Vagina (tissue), 2 donors: ENCODE measurements at regions not wholly inside any gene's neighbourhood (a gene's known extent, or its start where the extent isn't known, plus 50 kb on each side); places are given as distances from the start of the nearest gene placed in this dataset.

Source experiments
- POLR2A ChIP-seq, 2 donors: fragments of 450-650 bp; IDR thresholded peaks; one replicate each; pipeline ENCODE4 v1.6.1; 2017; ENCODE audit warnings: antibody characterized with exemption in 2 of 2, mild to moderate bottlenecking in 2 of 2, moderate library complexity in 2 of 2
- TF ChIP-seq, protein P1 (sequence below), 3 experiments: fragments of 450-650 bp in 2 of 3; fragments of 200-600 bp in 1 of 3; sonication (generic) in 1 of 3; IDR thresholded peaks; one replicate each; pipeline ENCODE4 v1.5.1; 2017 to 2019; ENCODE audit warnings: antibody characterized with exemption in 3 of 3, mild to moderate bottlenecking in 2 of 3, moderate library complexity in 2 of 3

DNA sequence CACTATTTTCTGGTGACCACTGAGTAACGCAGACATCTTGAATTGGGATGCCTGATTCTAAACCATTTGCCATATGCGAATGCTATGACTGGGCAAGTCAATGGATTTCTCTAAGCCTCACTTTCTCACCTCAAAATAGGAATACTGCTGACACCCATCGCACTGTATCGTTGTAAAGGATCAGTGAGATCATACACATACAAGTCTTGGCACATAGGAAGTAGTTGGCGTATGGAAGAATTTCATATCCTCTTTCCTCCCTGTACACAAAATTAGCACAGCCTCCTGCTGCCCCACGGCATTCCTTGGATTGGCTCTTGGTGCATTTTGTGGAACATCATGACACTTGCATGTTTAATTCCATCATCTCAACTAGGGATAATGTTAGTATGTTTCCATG is 366.9 kb downstream of the CMPK2 start:
- TF ChIP-seq POLR2A (IDR thresholded peaks at IDR 0.05), result no peak
- TF ChIP-seq, protein P1, sequence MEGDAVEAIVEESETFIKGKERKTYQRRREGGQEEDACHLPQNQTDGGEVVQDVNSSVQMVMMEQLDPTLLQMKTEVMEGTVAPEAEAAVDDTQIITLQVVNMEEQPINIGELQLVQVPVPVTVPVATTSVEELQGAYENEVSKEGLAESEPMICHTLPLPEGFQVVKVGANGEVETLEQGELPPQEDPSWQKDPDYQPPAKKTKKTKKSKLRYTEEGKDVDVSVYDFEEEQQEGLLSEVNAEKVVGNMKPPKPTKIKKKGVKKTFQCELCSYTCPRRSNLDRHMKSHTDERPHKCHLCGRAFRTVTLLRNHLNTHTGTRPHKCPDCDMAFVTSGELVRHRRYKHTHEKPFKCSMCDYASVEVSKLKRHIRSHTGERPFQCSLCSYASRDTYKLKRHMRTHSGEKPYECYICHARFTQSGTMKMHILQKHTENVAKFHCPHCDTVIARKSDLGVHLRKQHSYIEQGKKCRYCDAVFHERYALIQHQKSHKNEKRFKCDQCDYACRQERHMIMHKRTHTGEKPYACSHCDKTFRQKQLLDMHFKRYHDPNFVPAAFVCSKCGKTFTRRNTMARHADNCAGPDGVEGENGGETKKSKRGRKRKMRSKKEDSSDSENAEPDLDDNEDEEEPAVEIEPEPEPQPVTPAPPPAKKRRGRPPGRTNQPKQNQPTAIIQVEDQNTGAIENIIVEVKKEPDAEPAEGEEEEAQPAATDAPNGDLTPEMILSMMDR (IDR thresholded peaks at IDR 0.05), result no peak
